Mesenchymal stem cell (in vitro differentiated cells and primary cell): ENCODE measurements at regions not wholly inside any gene's neighbourhood (a gene's known extent, or its start where the extent isn't known, plus 50 kb on each side); places are given as distances from the start of the nearest gene placed in this dataset.
A peak's percentile ranks its signal among the peaks of the same experiment; 100 is the strongest.

Experiments used
- DNase-seq: peaks from one replicate; pipeline ENCODE4 v3.0.0-alpha.2; 2013
- H2AFZ ChIP-seq: one replicate; pipeline ENCODE4 v1.6.1; 2013; ENCODE audit warnings: low read depth, mild to moderate bottlenecking, control low read depth, inconsistent platforms, low read length, moderate library complexity
- H2AK5ac ChIP-seq: 2 replicates; pipeline ENCODE4 v1.6.1; 2013; ENCODE audit warnings: low read length, moderate library complexity, mild to moderate bottlenecking, inconsistent platforms; ENCODE audit not compliant: severe bottlenecking
- H2BK120ac ChIP-seq: one replicate; pipeline ENCODE4 v1.6.1; 2013; ENCODE audit warnings: low read depth, mild to moderate bottlenecking, inconsistent platforms, low read length, moderate library complexity
- H2BK12ac ChIP-seq, 2 experiments: one replicate each; pipeline ENCODE4 v1.6.1; 2013; ENCODE audit warnings: inconsistent platforms in 2 of 2, low read length in 2 of 2, mild to moderate bottlenecking in 2 of 2, moderate library complexity in 2 of 2, control low read depth in 1 of 2
- H2BK15ac ChIP-seq: one replicate; pipeline ENCODE4 v1.6.1; 2013; ENCODE audit warnings: mild to moderate bottlenecking, low read depth, inconsistent platforms; ENCODE audit not compliant: poor library complexity, severe bottlenecking
- H2BK5ac ChIP-seq: 2 replicates; pipeline ENCODE4 v1.6.1; 2013; ENCODE audit warnings: low read depth, mild to moderate bottlenecking, low read length, control low read depth, inconsistent platforms; ENCODE audit not compliant: poor library complexity, severe bottlenecking
- H3K14ac ChIP-seq, 2 experiments: one replicate each; pipeline ENCODE4 v1.6.1; 2013; ENCODE audit warnings: inconsistent platforms in 2 of 2, low read length in 2 of 2, control low read depth in 1 of 2, mild to moderate bottlenecking in 1 of 2, moderate library complexity in 1 of 2
- H3K18ac ChIP-seq, 2 experiments: one replicate each; pipeline ENCODE4 v1.6.1; 2013; ENCODE audit warnings: inconsistent platforms in 2 of 2, low read length in 2 of 2, control low read depth in 1 of 2, low read depth in 1 of 2, mild to moderate bottlenecking in 1 of 2
- H3K23ac ChIP-seq, 2 experiments: one replicate each; pipeline ENCODE4 v1.6.1; 2013; ENCODE audit warnings: inconsistent platforms in 2 of 2, low read length in 2 of 2, mild to moderate bottlenecking in 2 of 2, moderate library complexity in 2 of 2, control low read depth in 1 of 2
- H3K27ac ChIP-seq: 2 replicates; pipeline ENCODE4 v1.5.1; 2013; ENCODE audit warnings: mild to moderate bottlenecking, moderate library complexity, low read length, control low read depth, inconsistent platforms; ENCODE audit not compliant: poor library complexity, severe bottlenecking
- H3K27me3 ChIP-seq, 2 experiments: 2 replicates each; pipeline versions ENCODE4 v1.6.1 to v1.7.0; 2013; ENCODE audit warnings: low read length in 2 of 2, mild to moderate bottlenecking in 2 of 2, moderate library complexity in 2 of 2, control low read depth in 1 of 2, inconsistent platforms in 1 of 2; ENCODE audit not compliant: control insufficient read depth in 1 of 2, insufficient read depth in 1 of 2
- H3K36me3 ChIP-seq, 2 experiments: 2 replicates each; pipeline versions ENCODE4 v1.6.1 to v1.7.0; 2013; ENCODE audit warnings: low read length in 2 of 2, control low read depth in 1 of 2, inconsistent platforms in 1 of 2, low read depth in 1 of 2, mild to moderate bottlenecking in 1 of 2; ENCODE audit not compliant: insufficient read depth in 2 of 2, control insufficient read depth in 1 of 2
- H3K4ac ChIP-seq, 2 experiments: one replicate each; pipeline ENCODE4 v1.6.1; 2013; ENCODE audit warnings: inconsistent platforms in 2 of 2, low read length in 2 of 2, mild to moderate bottlenecking in 2 of 2, moderate library complexity in 2 of 2, control low read depth in 1 of 2, low read depth in 1 of 2
- H3K4me1 ChIP-seq: 2 replicates; pipeline ENCODE4 v1.6.1; 2013; ENCODE audit warnings: low read depth, low read length, control low read depth; ENCODE audit not compliant: control insufficient read depth, insufficient read depth
- H3K4me2 ChIP-seq: 2 replicates; pipeline ENCODE4 v1.6.1; 2013; ENCODE audit warnings: low read length, mild to moderate bottlenecking, inconsistent platforms; ENCODE audit not compliant: poor library complexity, severe bottlenecking
- H3K4me3 ChIP-seq, 2 experiments: 2 replicates each; pipeline versions ENCODE4 v1.5.1 to v1.7.0; 2013; ENCODE audit warnings: low read length in 2 of 2, mild to moderate bottlenecking in 2 of 2, control low read depth in 1 of 2, low read depth in 1 of 2; ENCODE audit not compliant: insufficient read depth in 1 of 2
- H3K79me1 ChIP-seq: replicated peaks from 2 replicates; pipeline ENCODE4 v1.6.1; 2013; ENCODE audit warnings: mild to moderate bottlenecking, control low read depth, low read length, inconsistent platforms; ENCODE audit not compliant: poor library complexity, severe bottlenecking
- H3K9ac ChIP-seq: 2 replicates; pipeline ENCODE4 v1.7.0; 2013; ENCODE audit warnings: mild to moderate bottlenecking, low read length, moderate library complexity
- H3K9me3 ChIP-seq: 2 replicates; pipeline ENCODE4 v1.7.0; 2013; ENCODE audit warnings: mild to moderate bottlenecking, low read length; ENCODE audit not compliant: control insufficient read depth
- H4K8ac ChIP-seq: one replicate; pipeline ENCODE4 v1.6.1; 2013; ENCODE audit warnings: inconsistent platforms, mild to moderate bottlenecking, low read length, moderate library complexity
- H4K91ac ChIP-seq: one replicate; pipeline ENCODE4 v1.6.1; 2013; ENCODE audit warnings: mild to moderate bottlenecking, low read length, inconsistent platforms
- WGBS: methylation state at CpG from one replicate; pipeline ENCODE4 v1.1.7; 2013; ENCODE audit warnings: mixed read lengths; 5-methylcytosine and 5-hydroxymethylcytosine counted together

DNA sequence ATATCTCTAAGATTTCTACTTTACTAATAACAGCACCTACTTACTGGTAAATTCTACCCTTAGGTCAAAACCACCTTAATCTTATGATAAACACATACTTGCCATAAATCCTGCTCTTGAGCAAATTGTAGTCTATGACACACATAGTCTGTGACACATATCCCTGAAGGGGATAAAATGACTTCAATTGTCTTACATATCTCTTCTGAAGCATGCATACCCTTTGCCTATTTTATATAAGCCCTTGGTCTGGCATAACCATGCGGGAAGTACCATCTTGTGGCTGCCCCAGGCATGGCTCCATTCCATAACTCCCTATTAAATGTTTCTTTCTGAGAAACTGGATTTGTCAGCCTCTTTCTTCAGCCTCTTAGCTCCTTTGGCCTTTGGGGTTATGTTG is 248.9 kb downstream of the SLC7A11 start:
- WGBS = 95% methylated on average over 1 of the region's 1 CpG

DNA sequence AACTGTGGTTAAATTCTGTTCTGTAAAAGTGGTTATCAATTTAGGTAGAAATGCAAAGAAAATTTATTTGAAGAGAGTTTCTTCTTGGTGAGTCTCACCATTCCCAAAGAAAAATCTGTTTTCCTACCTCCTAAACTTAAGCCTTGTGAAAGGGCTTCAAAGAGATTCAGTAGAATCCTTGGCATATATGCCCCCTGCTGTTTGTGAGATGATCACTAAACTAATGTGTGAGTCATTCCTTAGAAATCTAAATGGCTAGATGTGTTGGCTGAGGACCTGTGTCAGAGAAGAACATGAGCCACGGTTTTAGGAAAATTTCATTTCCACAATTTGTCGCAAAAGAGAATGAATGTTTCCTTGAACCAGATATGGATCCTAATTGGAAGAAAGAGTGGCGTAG is 260.9 kb downstream of the SLC7A11 start:
- Histone ChIP-seq H2AFZ (no peak overlapping the region), H3K36me3 (no peaks in the 10 kb centered on the region), H3K23ac (no peak overlapping the region), H2BK12ac (no peak overlapping the region), H3K27me3 (no peaks in the 10 kb centered on the region), H3K9ac (no peak overlapping the region), H3K79me1 (no peaks in the 10 kb centered on the region), H3K14ac (no peak overlapping the region), H3K4ac (no peak overlapping the region), H3K4me3 (no peak overlapping the region), H4K91ac (no peak overlapping the region), H3K4me1 (no peaks in the 10 kb centered on the region), H2AK5ac (no peak overlapping the region), H2BK5ac (no peak overlapping the region), H3K27ac (no peak overlapping the region), H3K9me3 (no peaks in the 10 kb centered on the region), H4K8ac (no peak overlapping the region), H2BK120ac (no peak overlapping the region), H2BK15ac (no peak overlapping the region), H3K18ac (no peak overlapping the region), H3K4me2 (no peak overlapping the region)
- 80% methylated on average over 3 of the region's 3 CpGs for WGBS
- DNase-seq = peak; percentile 37

More for the DNA sequence above, 248.9 kb downstream of the SLC7A11 start:
- Histone ChIP-seq H3K9me3 (no peaks in the 10 kb centered on the region), H3K23ac (no peak overlapping the region), H2BK120ac (no peak overlapping the region), H2AFZ (no peak overlapping the region), H3K4ac (no peak overlapping the region), H4K8ac (no peak overlapping the region), H3K4me2 (no peak overlapping the region), H3K14ac (no peak overlapping the region), H3K4me3 (no peak overlapping the region), H3K4me1 (peaks cover 5% of the 10 kb centered on the region), H4K91ac (no peak overlapping the region), H3K18ac (no peak overlapping the region), H2AK5ac (peak overlapping the region; percentile 85), H2BK12ac (no peak overlapping the region), H2BK5ac (no peak overlapping the region), H3K9ac (no peak overlapping the region), H2BK15ac (no peak overlapping the region), H3K27ac (no peak overlapping the region), H3K36me3 (no peaks in the 10 kb centered on the region), H3K79me1 (no peaks in the 10 kb centered on the region), H3K27me3 (no peaks in the 10 kb centered on the region)
- DNase-seq = no peak

DNA sequence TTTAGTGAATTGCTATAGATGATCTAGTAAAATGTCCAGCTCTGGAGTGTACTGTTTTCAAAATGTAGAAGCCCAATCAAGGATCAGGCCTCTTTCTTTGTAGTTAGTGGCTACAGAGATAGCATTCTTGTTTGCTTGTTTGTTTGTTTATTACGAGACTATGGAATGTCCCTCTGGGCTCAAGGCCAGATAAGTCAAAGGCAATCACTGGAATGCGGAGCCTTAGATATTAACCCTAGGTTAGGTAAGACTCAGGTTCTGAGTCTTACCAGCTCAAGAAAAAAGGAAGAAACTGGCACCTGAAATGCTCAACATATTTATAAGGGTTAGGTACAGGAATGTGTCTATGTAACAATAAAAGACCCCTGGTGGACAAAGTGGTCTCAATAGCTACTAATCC is 261.5 kb downstream of the SLC7A11 start:
- no peak overlapping the region for H3K4me3 ChIP-seq
- no peaks in the 10 kb centered on the region for H3K9me3 ChIP-seq
- H2AK5ac ChIP-seq = no peak overlapping the region
- no peak overlapping the region for H2BK120ac ChIP-seq
- no peaks in the 10 kb centered on the region for H3K36me3 ChIP-seq
- no peak overlapping the region for H2AFZ ChIP-seq
- H3K27me3 ChIP-seq = no peaks in the 10 kb centered on the region
- no peak overlapping the region for H2BK12ac ChIP-seq
- H4K91ac ChIP-seq = no peak overlapping the region
- H4K8ac ChIP-seq = no peak overlapping the region
- no peak overlapping the region for H3K14ac ChIP-seq
- no peak overlapping the region for H3K4ac ChIP-seq
- WGBS = 84% methylated on average over 2 of the region's 2 CpGs
- no peak overlapping the region for H2BK5ac ChIP-seq
- no peak overlapping the region for H2BK15ac ChIP-seq
- H3K4me2 ChIP-seq = no peak overlapping the region
- H3K79me1 ChIP-seq = no peaks in the 10 kb centered on the region
- no peak overlapping the region for H3K27ac ChIP-seq
- no peak overlapping the region for H3K18ac ChIP-seq
- no peak overlapping the region for H3K9ac ChIP-seq
- no peak overlapping the region for H3K23ac ChIP-seq
- H3K4me1 ChIP-seq = no peaks in the 10 kb centered on the region
- no peak for DNase-seq

DNA sequence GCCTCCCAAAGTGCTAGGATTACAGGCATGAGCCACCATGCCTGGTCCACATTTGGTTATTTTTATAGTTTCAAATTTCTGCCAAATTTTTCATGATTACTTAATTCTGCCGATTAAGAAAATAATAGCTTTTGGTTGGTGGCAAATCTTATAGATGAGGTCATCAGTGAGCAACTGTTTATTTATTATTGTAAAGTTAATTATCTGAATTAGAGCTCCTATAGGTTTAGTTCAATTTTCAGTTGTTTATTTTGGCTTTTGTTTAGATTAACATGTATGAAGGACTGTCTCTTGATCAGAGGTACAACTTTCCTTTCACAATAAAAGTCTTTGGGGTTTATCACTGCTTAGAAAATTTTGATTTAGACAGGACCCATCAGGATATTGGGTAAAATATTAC is 262.2 kb downstream of the SLC7A11 start:
- H4K91ac ChIP-seq = no peak overlapping the region
- WGBS = no CpG with 5 or more reads among the region's 1 CpG
- no peaks in the 10 kb centered on the region for H3K79me1 ChIP-seq
- no peak overlapping the region for H3K4me2 ChIP-seq
- no peak overlapping the region for H3K27ac ChIP-seq
- H2BK15ac ChIP-seq = no peak overlapping the region
- H3K9me3 ChIP-seq = no peaks in the 10 kb centered on the region
- no peak overlapping the region for H4K8ac ChIP-seq
- H3K9ac ChIP-seq = no peak overlapping the region
- H3K23ac ChIP-seq = no peak overlapping the region
- no peak overlapping the region for H2BK120ac ChIP-seq
- DNase-seq = no peak
- no peaks in the 10 kb centered on the region for H3K27me3 ChIP-seq
- no peak overlapping the region for H3K4ac ChIP-seq
- H2AFZ ChIP-seq = no peak overlapping the region
- H3K4me3 ChIP-seq = no peak overlapping the region
- no peaks in the 10 kb centered on the region for H3K4me1 ChIP-seq
- H2AK5ac ChIP-seq = no peak overlapping the region
- H3K14ac ChIP-seq = no peak overlapping the region
- no peaks in the 10 kb centered on the region for H3K36me3 ChIP-seq
- no peak overlapping the region for H2BK12ac ChIP-seq
- H3K18ac ChIP-seq = no peak overlapping the region
- no peak overlapping the region for H2BK5ac ChIP-seq
